SK-N-SH treated with all-trans-retinoic acid at 6 μM for 48 hours (cell line): ENCODE measurements at regions not wholly inside any gene's neighbourhood (a gene's known extent, or its start where the extent isn't known, plus 50 kb on each side); places are given as distances from the start of the nearest gene placed in this dataset.

Experiments
- ARNTL ChIP-seq: fragments of 450-650 bp; formaldehyde crosslinking; IDR thresholded peaks from 2 replicates; pipeline ENCODE4 v1.5.0; 2020; ENCODE audit warnings: low read depth, mild to moderate bottlenecking, moderate library complexity, borderline replicate concordance
- BACH2 ChIP-seq: fragments of 250-450 bp; sonication (Bioruptor Pico); IDR thresholded peaks from 2 replicates; pipeline ENCODE4 v1.9.0; 2021; ENCODE audit warnings: mild to moderate bottlenecking, borderline replicate concordance
- CSDC2 ChIP-seq: fragments of 250-450 bp; sonication (Bioruptor Pico); IDR thresholded peaks from 2 replicates; pipeline ENCODE4 v1.5.0; 2020; ENCODE audit warnings: mild to moderate bottlenecking, moderate library complexity
- ZFP3 ChIP-seq: fragments of 250-450 bp; sonication (Bioruptor Pico); IDR thresholded peaks from 2 replicates; pipeline ENCODE4 v1.5.0; 2020; ENCODE audit warnings: mild to moderate bottlenecking, moderate library complexity
- ZNF8 ChIP-seq: fragments of 450-650 bp; formaldehyde crosslinking; IDR thresholded peaks from 2 replicates; pipeline ENCODE4 v1.5.0; 2020; ENCODE audit warnings: mild to moderate bottlenecking, moderate library complexity

DNA sequence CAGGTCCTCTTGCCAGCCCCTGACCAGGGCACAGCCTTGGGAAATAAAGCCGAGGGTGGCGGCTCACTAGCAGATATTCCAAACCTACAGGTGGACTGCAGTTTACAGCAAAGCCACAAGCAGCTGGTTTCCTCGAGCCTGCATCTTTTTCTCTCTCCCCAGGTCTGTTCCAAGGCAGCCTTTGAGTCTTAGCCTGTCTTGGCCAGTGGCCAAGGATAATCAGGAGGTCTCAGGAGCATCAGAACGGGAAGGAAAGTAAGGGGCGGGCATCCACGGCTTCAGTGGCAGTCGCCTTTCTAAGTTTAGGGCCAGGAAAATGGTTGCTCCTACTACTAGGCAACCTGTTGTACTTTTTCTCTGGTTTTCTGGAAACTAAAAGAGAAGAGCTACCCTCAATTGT is 219.7 kb upstream of the ZMIZ1 start:
- no peak for TF ChIP-seq ZFP3 (CRISPR knock-in tag)
- TF ChIP-seq CSDC2 (CRISPR knock-in tag), result no peak
- no peak for TF ChIP-seq BACH2 (CRISPR knock-in tag)
- no peak for TF ChIP-seq ARNTL
- no peak for TF ChIP-seq ZNF8 (CRISPR knock-in tag)
